DND-41 (cell line): ENCODE measurements at regions not wholly inside any gene's neighbourhood (a gene's known extent, or its start where the extent isn't known, plus 50 kb on each side); places are given as distances from the start of the nearest gene placed in this dataset.

Experiments used
- ATAC-seq: fragments of 200-7000 bp; cut with Tn5 transposase; 3 replicates; pipeline ENCODE4 v1.9.1; 2021; ENCODE audit warnings: low read depth; ENCODE audit not compliant: insufficient read depth
- DNase-seq: peaks from one replicate; pipeline ENCODE4 v3.0.0-alpha.2; 2020
- H2AFZ ChIP-seq: 2 replicates; pipeline ENCODE4 v1.6.0; 2012; ENCODE audit warnings: low read depth, low read length
- H3K27ac ChIP-seq: 2 replicates; pipeline ENCODE4 v1.5.1; 2012; ENCODE audit warnings: low read length, inconsistent platforms
- H3K27me3 ChIP-seq: fragments of 200-600 bp; sonication (generic); 2 replicates; pipeline ENCODE4 v1.6.0; 2012; ENCODE audit warnings: low read length, mild to moderate bottlenecking, inconsistent platforms; ENCODE audit not compliant: insufficient read depth, poor library complexity
- H3K36me3 ChIP-seq: 2 replicates; pipeline ENCODE4 v1.5.1; 2012; ENCODE audit warnings: low read length, inconsistent platforms; ENCODE audit not compliant: insufficient read depth
- H3K4me1 ChIP-seq: 2 replicates; pipeline ENCODE4 v1.5.1; 2012; ENCODE audit warnings: mild to moderate bottlenecking, low read length; ENCODE audit not compliant: insufficient read depth
- H3K4me2 ChIP-seq: 2 replicates; pipeline ENCODE4 v1.6.0; 2012; ENCODE audit warnings: mild to moderate bottlenecking, moderate library complexity, low read length, inconsistent platforms; ENCODE audit not compliant: insufficient read depth
- H3K4me3 ChIP-seq, 2 experiments: fragments of 200-600 bp in 1 of 2; shearing (Covaris generic) in 1 of 2; 2 replicates each; pipeline ENCODE4 v1.5.1; 2012 to 2016; ENCODE audit warnings: inconsistent platforms in 2 of 2, low read length in 2 of 2, mild to moderate bottlenecking in 2 of 2, low read depth in 1 of 2, moderate library complexity in 1 of 2
- H3K79me2 ChIP-seq: 2 replicates; pipeline ENCODE4 v1.6.0; 2012; ENCODE audit warnings: low read length, inconsistent platforms; ENCODE audit not compliant: insufficient read depth
- H3K9ac ChIP-seq: 2 replicates; pipeline ENCODE4 v1.6.0; 2012; ENCODE audit warnings: low read depth, mild to moderate bottlenecking, inconsistent platforms, low read length, moderate library complexity
- H3K9me3 ChIP-seq: 2 replicates; pipeline ENCODE4 v1.5.1; 2012; ENCODE audit warnings: low read length, moderate library complexity, mild to moderate bottlenecking, inconsistent platforms; ENCODE audit not compliant: insufficient read depth, severe bottlenecking
- H4K20me1 ChIP-seq: 2 replicates; pipeline ENCODE4 v1.6.0; 2012; ENCODE audit warnings: low read length; ENCODE audit not compliant: insufficient read depth
- CTCF ChIP-seq: IDR thresholded peaks from 2 replicates; pipeline ENCODE4 v1.5.1; 2012; ENCODE audit warnings: borderline replicate concordance, low read length, moderate library complexity, mild to moderate bottlenecking; ENCODE audit not compliant: poor library complexity, severe bottlenecking; ENCODE audit errors: extremely low read depth
- EZH2 ChIP-seq: IDR thresholded peaks from 3 replicates; pipeline ENCODE4 v1.6.1; 2012; ENCODE audit warnings: borderline replicate concordance, low read depth, mild to moderate bottlenecking, moderate library complexity, low read length, inconsistent platforms; ENCODE audit not compliant: severe bottlenecking

DNA sequence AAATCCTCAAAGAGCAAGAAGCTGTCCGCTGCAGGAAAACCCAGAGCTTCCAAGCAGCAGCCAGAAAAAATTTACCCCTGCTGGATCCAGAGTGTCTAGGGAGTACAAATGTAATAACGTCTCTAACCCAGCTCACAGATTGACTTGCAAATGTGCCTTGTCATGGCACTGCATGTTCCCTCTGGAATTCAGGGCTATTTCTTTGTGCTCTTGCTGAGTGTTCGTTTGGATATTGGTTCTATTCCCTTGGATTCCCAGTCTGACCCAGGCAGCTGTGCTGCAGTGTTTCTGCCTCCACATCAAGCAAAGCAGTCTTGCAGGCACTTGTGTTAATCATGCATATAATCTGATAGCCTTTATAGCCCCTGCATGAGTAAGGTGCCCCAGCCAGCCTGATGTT is 209.9 kb upstream of the GHITM start:
- no peaks in the 10 kb centered on the region for H3K4me1 ChIP-seq
- H3K79me2 ChIP-seq, result no peaks in the 10 kb centered on the region
- no peak for TF ChIP-seq EZH2
- no peak for TF ChIP-seq CTCF
- H4K20me1 ChIP-seq, result no peaks in the 10 kb centered on the region
- no peak overlapping the region for H3K27ac ChIP-seq
- ATAC-seq (no peak), DNase-seq (no peak)
- no peak overlapping the region for H2AFZ ChIP-seq
- H3K4me3 ChIP-seq, result no peak overlapping the region
- H3K4me2 ChIP-seq, result no peak overlapping the region
- no peak overlapping the region for H3K9ac ChIP-seq
- H3K27me3 ChIP-seq, result no peaks in the 10 kb centered on the region
- no peaks in the 10 kb centered on the region for H3K9me3 ChIP-seq
- H3K36me3 ChIP-seq, result no peaks in the 10 kb centered on the region

GRCh38 chr10:83931669-83932068 is 207.6 kb upstream of the GHITM start:
- Histone ChIP-seq H4K20me1 (no peaks in the 10 kb centered on the region), H3K4me1 (no peaks in the 10 kb centered on the region), H3K4me3 (no peak overlapping the region), H3K27ac (no peak overlapping the region), H3K9me3 (no peaks in the 10 kb centered on the region), H3K4me2 (no peak overlapping the region), H3K36me3 (no peaks in the 10 kb centered on the region), H3K79me2 (no peaks in the 10 kb centered on the region), H2AFZ (no peak overlapping the region), H3K27me3 (peaks cover 3% of the 10 kb centered on the region), H3K9ac (no peak overlapping the region)
- no peak for DNase-seq
- TF ChIP-seq CTCF (no peak), EZH2 (no peak)
- ATAC-seq, result no peak

GRCh38 chr10:83932245-83932644 is 207.1 kb upstream of the GHITM start:
- no peaks in the 10 kb centered on the region for H4K20me1 ChIP-seq
- H3K9ac ChIP-seq, result no peak overlapping the region
- H3K27me3 ChIP-seq, result peaks cover 3% of the 10 kb centered on the region
- H3K27ac ChIP-seq, result no peak overlapping the region
- no peak for TF ChIP-seq CTCF
- no peak for TF ChIP-seq EZH2
- H3K9me3 ChIP-seq, result no peaks in the 10 kb centered on the region
- no peak for ATAC-seq
- no peaks in the 10 kb centered on the region for H3K36me3 ChIP-seq
- H3K4me3 ChIP-seq, result no peak overlapping the region
- no peak for DNase-seq
- no peaks in the 10 kb centered on the region for H3K79me2 ChIP-seq
- H3K4me2 ChIP-seq, result no peak overlapping the region
- no peaks in the 10 kb centered on the region for H3K4me1 ChIP-seq
- no peak overlapping the region for H2AFZ ChIP-seq

GRCh38 chr10:83934062-83934461 is 205.2 kb upstream of the GHITM start:
- Histone ChIP-seq H3K9ac (no peak overlapping the region), H3K79me2 (no peaks in the 10 kb centered on the region), H2AFZ (no peak overlapping the region), H3K4me2 (no peak overlapping the region), H3K4me1 (no peaks in the 10 kb centered on the region), H3K9me3 (no peaks in the 10 kb centered on the region), H3K4me3 (no peak overlapping the region), H3K27me3 (peaks cover 3% of the 10 kb centered on the region), H3K36me3 (no peaks in the 10 kb centered on the region), H4K20me1 (no peaks in the 10 kb centered on the region), H3K27ac (no peak overlapping the region)
- ATAC-seq (no peak), DNase-seq (no peak)
- TF ChIP-seq CTCF, result no peak
- TF ChIP-seq EZH2, result no peak
